HG03060 (cell line): ENCODE measurements at regions not wholly inside any gene's neighbourhood (a gene's known extent, or its start where the extent isn't known, plus 50 kb on each side); places are given as distances from the start of the nearest gene placed in this dataset.

Experiments used
- ATAC-seq: cut with Tn5 transposase; IDR thresholded peaks from one replicate; pipeline ENCODE4 v1.9.1; 2021; ENCODE audit warnings: low read depth, moderate number of reproducible peaks; ENCODE audit not compliant: unreplicated experiment

- ATAC-seq, result no peak
These were observed 207.8 kb upstream of the TARS1 start for GRCh38 chr5:33232731-33233505.

- ATAC-seq, result no peak
These were observed 205.5 kb upstream of the TARS1 start for GRCh38 chr5:33235304-33235703.

GRCh38 chr5:33235824-33236223 lies 204.9 kb upstream of the TARS1 start:
- ATAC-seq, result no peak

GRCh38 chr5:33237471-33237870 lies 203.3 kb upstream of the TARS1 start:
- no peak for ATAC-seq

GRCh38 chr5:33238826-33239695 lies 201.7 kb upstream of the TARS1 start:
- no peak for ATAC-seq

- no peak for ATAC-seq
These were observed 200.2 kb upstream of the TARS1 start for GRCh38 chr5:33240558-33240957.

- ATAC-seq, result no peak
These were observed 199.0 kb upstream of the TARS1 start for GRCh38 chr5:33241802-33242201.

- no peak for ATAC-seq
These were observed 198.5 kb upstream of the TARS1 start for GRCh38 chr5:33242277-33242676.

GRCh38 chr5:33244441-33245150 lies 196.2 kb upstream of the TARS1 start:
- ATAC-seq, result no peak

- ATAC-seq, result no peak
These were observed 186.2 kb upstream of the TARS1 start for GRCh38 chr5:33254579-33254978.

GRCh38 chr5:33257807-33258429 lies 182.8 kb upstream of the TARS1 start:
- ATAC-seq, result no peak

- no peak for ATAC-seq
These were observed 182.2 kb upstream of the TARS1 start for GRCh38 chr5:33258553-33258952.

GRCh38 chr5:33260098-33260497 lies 180.7 kb upstream of the TARS1 start:
- no peak for ATAC-seq

GRCh38 chr5:33261305-33261704 lies 179.5 kb upstream of the TARS1 start:
- ATAC-seq, result no peak

- ATAC-seq, result no peak
These were observed 179.0 kb upstream of the TARS1 start for GRCh38 chr5:33261747-33262146.

- no peak for ATAC-seq
These were observed 173.0 kb upstream of the TARS1 start for GRCh38 chr5:33267801-33268200.

GRCh38 chr5:33268374-33268773 lies 172.4 kb upstream of the TARS1 start:
- ATAC-seq, result no peak

GRCh38 chr5:33270671-33271070 lies 170.1 kb upstream of the TARS1 start:
- ATAC-seq, result no peak

GRCh38 chr5:33271606-33272005 lies 169.2 kb upstream of the TARS1 start:
- ATAC-seq, result no peak

- ATAC-seq, result no peak
These were observed 168.5 kb upstream of the TARS1 start for GRCh38 chr5:33272288-33272687.

GRCh38 chr5:33273985-33274384 lies 166.8 kb upstream of the TARS1 start:
- ATAC-seq, result no peak
